Stimulated activated naive B cell treated with anti-CD40 and anti-IgM and Interleukin-4, amounts not matched to agents 10 μg/mL and 1 μg/mL and 100 μg/mL, for 72 hours (primary cell): ENCODE measurements at regions not wholly inside any gene's neighbourhood (a gene's known extent, or its start where the extent isn't known, plus 50 kb on each side); places are given as distances from the start of the nearest gene placed in this dataset.

ENCODE experiments used
- ATAC-seq, 2 donors: fragments of 150-1000 bp; cut with Tn5 transposase; replicated peaks; 2 replicates each; pipeline ENCODE4 v1.10.0; 2021; ENCODE audit warnings: moderate library complexity in 1 of 2
- DNase-seq: peaks from one replicate; pipeline ENCODE4 v3.0.0; 2021
- H3K27ac Mint-ChIP-seq: one replicate; pipeline ENCODE4 v1.8.0; 2022; ENCODE audit warnings: mild to moderate bottlenecking, mixed read lengths
- H3K27me3 Mint-ChIP-seq, 2 donors: one replicate each; pipeline ENCODE4 v1.8.0; 2022; ENCODE audit warnings: mixed read lengths in 2 of 2
- H3K36me3 Mint-ChIP-seq, 2 donors: one replicate each; pipeline ENCODE4 v1.8.0; 2022; ENCODE audit warnings: mixed read lengths in 2 of 2, mild to moderate bottlenecking in 1 of 2
- H3K4me1 Mint-ChIP-seq, 2 donors: one replicate each; pipeline ENCODE4 v1.8.0; 2022; ENCODE audit warnings: mixed read lengths in 2 of 2, mild to moderate bottlenecking in 1 of 2
- H3K4me3 Mint-ChIP-seq, 2 donors: one replicate each; pipeline ENCODE4 v1.8.0; 2022; ENCODE audit warnings: mild to moderate bottlenecking in 2 of 2, mixed read lengths in 2 of 2, moderate library complexity in 1 of 2
- H3K9me3 Mint-ChIP-seq, 2 donors: one replicate each; pipeline ENCODE4 v1.8.0; 2022; ENCODE audit warnings: mixed read lengths in 2 of 2, mild to moderate bottlenecking in 1 of 2

DNA sequence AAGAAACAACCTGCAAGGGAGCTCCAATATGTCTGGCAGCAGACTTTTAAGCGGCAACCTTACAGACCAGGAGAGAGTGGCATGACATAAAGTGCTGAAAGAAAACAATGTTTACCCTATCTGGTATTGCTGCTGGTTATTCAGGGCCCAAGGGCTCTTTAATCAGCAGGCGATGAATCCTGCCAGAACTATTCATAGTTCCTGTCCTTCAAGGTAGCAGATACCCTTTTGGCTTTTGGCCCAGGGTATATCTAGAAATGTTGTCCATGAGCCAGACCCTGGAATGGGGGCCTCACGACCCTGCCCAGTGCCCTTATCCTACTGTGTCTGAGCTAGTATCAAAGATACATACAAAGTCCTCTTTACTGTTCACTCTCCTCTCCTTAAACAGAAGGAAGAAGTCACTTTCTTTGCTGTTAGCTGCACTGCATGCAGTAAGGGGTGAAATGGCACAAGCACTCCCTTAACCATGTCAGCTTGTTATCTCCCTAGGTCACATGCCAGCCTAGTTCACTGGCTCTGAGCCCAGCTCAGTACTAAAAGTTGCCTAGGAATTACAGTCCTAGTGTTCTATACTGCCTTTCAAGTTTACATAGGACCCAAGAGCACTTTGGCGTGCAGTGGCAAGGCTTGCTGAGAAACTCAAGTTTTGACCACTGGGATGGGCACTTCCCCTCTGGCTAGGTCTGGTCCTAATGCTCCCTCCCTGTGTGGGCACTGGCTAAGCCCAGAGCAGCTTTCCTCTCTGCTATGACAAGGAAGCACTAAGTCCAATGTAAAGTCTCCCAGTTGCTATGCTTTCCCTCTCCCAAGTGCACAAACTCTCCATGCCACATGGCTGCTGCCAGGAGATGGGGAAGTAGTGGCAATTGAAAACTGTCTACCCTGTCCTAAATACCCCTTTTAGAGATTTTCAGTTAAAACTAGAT is 122.0 kb downstream of the HTR1B start:
- Mint-ChIP-seq H3K27ac (no peak overlapping the region), H3K27me3 (no peaks in the 10 kb centered on the region), H3K36me3 (no peaks in the 10 kb centered on the region), H3K4me1 (no peaks in the 10 kb centered on the region), H3K4me3 (no peak overlapping the region), H3K9me3 (peaks cover 2 to 3% of the 10 kb centered on the region in 2 donors)
- ATAC-seq, result peak in 1 of 2 donors; percentile 16
- DNase-seq, result no peak

DNA sequence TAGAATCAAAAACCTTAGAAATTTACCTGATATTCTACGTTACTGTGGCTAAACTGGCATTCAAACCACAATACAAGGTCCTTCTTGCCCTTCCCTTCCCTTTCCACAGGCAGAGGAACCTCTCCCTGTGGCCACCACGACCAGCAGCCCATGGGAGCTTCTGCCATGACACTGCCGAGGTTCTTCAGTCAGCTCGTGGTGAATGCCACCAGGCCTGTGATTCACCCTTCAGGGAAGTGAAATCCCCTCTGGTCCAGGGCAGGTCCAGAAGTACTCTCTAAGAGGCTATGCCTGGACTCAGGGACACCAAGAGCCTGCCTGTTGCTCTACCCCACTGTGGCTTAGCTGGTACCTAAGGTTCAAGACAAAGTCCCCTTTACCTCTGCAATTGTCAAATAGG is 123.0 kb downstream of the HTR1B start:
- Mint-ChIP-seq H3K27me3 (no peaks in the 10 kb centered on the region), H3K36me3 (no peaks in the 10 kb centered on the region), H3K4me1 (no peaks in the 10 kb centered on the region), H3K9me3 (peaks cover 2 to 3% of the 10 kb centered on the region in 2 donors), H3K27ac (no peak overlapping the region), H3K4me3 (no peak overlapping the region)
- DNase-seq (no peak), ATAC-seq (no peak)

DNA sequence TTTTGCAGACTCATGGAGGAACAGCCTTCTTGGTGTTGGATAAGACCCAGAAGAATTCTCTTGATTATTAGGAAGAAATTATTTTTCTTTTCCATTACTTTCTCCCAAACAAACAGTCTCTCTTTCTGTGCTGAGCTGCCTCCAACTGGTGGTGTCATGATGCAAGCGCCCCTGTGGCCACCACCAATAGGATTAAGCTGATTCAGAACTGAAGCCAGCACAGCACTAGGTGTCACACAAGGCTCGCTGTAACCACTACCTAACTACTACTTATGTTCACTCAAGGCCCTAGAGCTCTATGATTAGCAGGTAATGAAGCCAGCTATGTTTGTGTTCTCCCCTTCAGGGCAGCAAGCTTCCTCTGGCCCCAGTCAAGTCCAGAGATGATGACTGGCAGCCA is 123.4 kb downstream of the HTR1B start:
- Mint-ChIP-seq H3K27ac (no peak overlapping the region), H3K9me3 (peaks cover 2 to 3% of the 10 kb centered on the region in 2 donors), H3K4me1 (no peaks in the 10 kb centered on the region), H3K27me3 (no peaks in the 10 kb centered on the region), H3K4me3 (no peak overlapping the region), H3K36me3 (no peaks in the 10 kb centered on the region)
- DNase-seq (no peak), ATAC-seq (no peak)

DNA sequence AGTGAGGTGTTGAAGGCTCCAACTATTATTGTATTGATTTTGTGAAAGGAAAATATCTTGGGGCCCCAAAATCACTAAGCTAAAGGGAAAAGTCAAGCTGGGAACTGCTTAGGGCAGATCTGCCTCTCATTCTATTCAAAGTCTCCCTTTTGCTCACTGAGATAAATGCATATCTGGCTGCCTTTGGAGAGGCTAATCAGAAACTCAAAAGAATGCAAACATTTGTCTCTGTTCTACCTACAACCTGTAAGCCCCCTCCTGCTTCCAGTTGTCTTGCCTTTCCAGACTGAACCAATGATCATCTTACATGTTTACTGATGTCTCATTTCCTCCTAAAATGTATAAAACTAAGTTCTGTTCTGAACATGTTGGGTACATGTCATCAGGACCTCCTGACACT is 125.9 kb downstream of the HTR1B start:
- no peak overlapping the region for H3K27ac Mint-ChIP-seq
- peaks cover 2 to 7% of the 10 kb centered on the region in 2 donors for H3K9me3 Mint-ChIP-seq
- no peaks in the 10 kb centered on the region for H3K36me3 Mint-ChIP-seq
- ATAC-seq, result no peak
- no peak overlapping the region for H3K4me3 Mint-ChIP-seq
- H3K4me1 Mint-ChIP-seq, result no peaks in the 10 kb centered on the region
- DNase-seq, result no peak
- H3K27me3 Mint-ChIP-seq, result no peaks in the 10 kb centered on the region

DNA sequence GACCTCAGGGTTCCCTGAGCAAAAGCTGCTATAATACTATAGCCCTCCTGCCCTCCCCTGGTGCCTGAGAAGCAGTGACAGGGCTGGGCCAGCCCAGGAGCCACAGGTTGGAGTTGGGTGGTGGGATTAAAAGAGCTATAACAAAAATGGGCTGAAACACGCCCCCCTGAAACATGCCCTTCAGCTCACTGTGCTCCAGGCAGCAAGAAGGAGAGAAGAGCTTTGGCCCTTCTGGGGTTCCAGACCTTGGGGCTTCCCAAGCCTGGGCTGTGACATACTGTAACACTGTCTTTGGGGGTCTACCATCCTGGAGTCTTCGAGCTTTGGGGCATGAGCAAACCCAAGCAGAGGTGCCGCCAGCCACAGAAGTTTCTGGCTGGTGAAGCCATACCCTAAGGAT is 129.2 kb downstream of the HTR1B start:
- H3K4me1 Mint-ChIP-seq, result no peaks in the 10 kb centered on the region
- no peaks in the 10 kb centered on the region for H3K36me3 Mint-ChIP-seq
- H3K4me3 Mint-ChIP-seq, result no peak overlapping the region
- no peak for ATAC-seq
- DNase-seq, result no peak
- peaks cover 0 to 7% of the 10 kb centered on the region in 2 donors for H3K9me3 Mint-ChIP-seq
- no peaks in the 10 kb centered on the region for H3K27me3 Mint-ChIP-seq
- no peak overlapping the region for H3K27ac Mint-ChIP-seq

DNA sequence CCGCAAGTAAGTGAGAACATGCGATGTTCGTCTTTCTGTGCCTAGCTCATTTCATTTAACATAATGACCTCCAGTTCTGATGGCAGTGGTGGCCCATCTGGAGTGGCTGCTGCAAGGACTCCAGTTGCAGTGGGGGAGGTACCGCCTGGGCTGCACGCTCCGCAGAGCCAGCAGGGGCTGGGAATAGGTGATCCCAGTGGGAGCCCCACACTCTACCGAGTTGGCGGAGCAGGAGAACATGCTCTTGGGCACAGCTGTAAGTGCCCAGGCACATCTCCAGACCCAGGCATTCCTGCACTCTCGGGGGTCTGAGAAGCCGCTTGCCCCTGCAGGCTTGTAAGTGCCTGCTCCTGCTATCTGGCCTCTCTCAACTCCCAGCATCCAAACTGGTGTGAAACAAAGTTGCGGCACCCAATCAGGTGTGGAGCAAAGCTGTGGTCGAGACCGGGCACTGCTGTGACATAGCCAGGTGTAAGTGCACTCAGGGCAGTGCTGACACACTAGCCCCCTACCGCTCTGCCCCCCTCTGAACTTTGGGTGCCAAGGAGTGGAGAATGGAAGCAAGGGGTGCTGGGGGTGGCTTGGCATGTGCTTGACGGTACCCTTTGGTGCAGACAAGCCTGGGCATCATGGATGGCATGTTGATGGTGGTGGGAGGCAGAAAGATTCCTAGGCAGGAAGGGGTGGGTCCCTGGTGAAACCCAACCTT is 130.2 kb downstream of the HTR1B start:
- Mint-ChIP-seq H3K9me3 (peaks cover 0 to 5% of the 10 kb centered on the region in 2 donors), H3K4me1 (no peaks in the 10 kb centered on the region), H3K4me3 (no peak overlapping the region), H3K27ac (no peak overlapping the region), H3K36me3 (no peaks in the 10 kb centered on the region), H3K27me3 (no peaks in the 10 kb centered on the region)
- ATAC-seq (peak in 1 of 2 donors; percentile 12), DNase-seq (no peak)

DNA sequence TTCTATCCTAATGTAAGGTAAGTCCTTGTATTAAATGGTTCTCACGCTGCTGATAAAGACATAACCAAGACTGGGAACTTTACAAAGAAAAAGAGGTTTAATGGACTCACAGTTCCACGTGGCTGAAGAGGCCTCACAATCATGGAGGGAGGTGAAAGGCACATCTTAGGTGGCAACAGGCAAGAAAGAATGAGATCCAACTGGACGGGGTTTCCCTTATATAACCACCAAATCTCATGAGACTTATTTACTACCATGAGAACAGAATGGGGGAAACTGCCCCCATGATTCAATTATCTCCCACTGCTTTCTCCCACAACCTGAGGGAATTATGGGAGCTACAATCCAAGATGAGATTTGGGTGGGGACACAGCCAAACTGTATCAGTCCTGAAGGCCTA is 136.6 kb downstream of the HTR1B start:
- Mint-ChIP-seq H3K27ac (no peak overlapping the region), H3K36me3 (no peaks in the 10 kb centered on the region), H3K4me3 (no peak overlapping the region), H3K27me3 (no peaks in the 10 kb centered on the region), H3K4me1 (no peaks in the 10 kb centered on the region), H3K9me3 (peaks cover 3 to 4% of the 10 kb centered on the region in 2 donors)
- DNase-seq, result no peak
- ATAC-seq, result no peak

DNA sequence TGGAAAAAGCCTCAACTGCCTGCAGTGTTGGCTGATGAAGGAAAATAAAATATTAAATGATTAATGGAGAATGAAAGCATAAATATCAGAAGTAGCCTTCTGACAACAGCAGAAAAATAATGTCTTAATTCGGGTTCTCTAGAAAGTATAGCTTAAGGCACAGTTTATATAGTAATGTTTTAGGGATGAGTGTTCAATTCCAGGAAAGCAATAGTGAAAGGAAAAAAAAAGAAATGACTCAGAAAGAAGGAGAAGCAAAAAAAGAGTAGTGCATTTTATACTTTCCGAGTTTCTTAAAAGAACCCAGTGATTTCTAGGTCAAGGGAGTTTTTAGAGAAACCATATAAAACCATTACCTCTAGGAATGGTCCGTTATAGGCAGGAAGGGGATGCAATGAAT is 137.3 kb downstream of the HTR1B start:
- no peak overlapping the region for H3K4me3 Mint-ChIP-seq
- ATAC-seq (no peak), DNase-seq (no peak)
- H3K27ac Mint-ChIP-seq, result no peak overlapping the region
- H3K4me1 Mint-ChIP-seq, result no peaks in the 10 kb centered on the region
- no peaks in the 10 kb centered on the region for H3K27me3 Mint-ChIP-seq
- H3K9me3 Mint-ChIP-seq, result peaks cover 3 to 4% of the 10 kb centered on the region in 2 donors
- H3K36me3 Mint-ChIP-seq, result no peaks in the 10 kb centered on the region

DNA sequence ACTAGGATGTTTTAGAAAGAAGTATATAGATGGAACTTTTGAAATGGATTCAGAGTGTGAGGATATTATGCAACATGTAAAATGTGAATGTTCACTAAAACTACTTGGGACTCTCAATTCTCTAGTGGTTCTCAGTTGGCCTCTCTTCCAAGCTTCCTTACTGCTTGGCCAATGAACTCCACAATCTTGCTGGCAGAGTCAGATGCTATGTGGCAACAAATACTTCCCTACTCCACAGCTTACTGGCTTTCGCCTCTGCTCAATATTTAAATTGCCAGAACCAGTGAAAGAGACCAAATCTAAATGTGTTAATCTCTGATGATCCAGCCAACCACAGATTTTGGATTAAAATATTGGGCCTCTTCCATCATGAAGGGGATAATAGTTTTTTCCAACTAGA is 138.4 kb downstream of the HTR1B start:
- H3K4me3 Mint-ChIP-seq, result no peak overlapping the region
- no peaks in the 10 kb centered on the region for H3K36me3 Mint-ChIP-seq
- no peaks in the 10 kb centered on the region for H3K4me1 Mint-ChIP-seq
- no peak overlapping the region for H3K27ac Mint-ChIP-seq
- no peaks in the 10 kb centered on the region for H3K27me3 Mint-ChIP-seq
- H3K9me3 Mint-ChIP-seq, result peaks cover 3 to 4% of the 10 kb centered on the region in 2 donors
- DNase-seq, result no peak
- no peak for ATAC-seq

DNA sequence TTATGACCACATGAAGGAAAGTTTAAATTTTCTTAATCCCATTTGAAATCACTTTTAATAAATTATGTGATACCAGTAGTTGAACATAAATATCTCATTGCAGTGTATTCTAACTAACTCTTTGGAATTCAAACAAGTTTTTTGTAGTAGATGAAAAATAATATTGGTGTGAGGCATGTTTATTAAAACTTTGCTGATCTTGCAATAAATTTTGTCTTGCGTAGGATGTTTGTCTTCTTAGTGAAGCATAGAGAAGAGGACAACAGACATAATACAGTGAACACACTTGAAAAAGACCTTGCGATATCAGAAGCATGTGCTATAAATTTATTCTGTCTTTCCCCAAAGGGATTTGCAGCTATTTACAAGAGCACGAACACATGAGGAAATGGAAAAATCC is 140.7 kb downstream of the HTR1B start:
- H3K27me3 Mint-ChIP-seq, result no peaks in the 10 kb centered on the region
- DNase-seq, result no peak
- no peak for ATAC-seq
- H3K4me1 Mint-ChIP-seq, result no peaks in the 10 kb centered on the region
- H3K4me3 Mint-ChIP-seq, result no peak overlapping the region
- no peak overlapping the region for H3K27ac Mint-ChIP-seq
- no peaks in the 10 kb centered on the region for H3K36me3 Mint-ChIP-seq
- peaks cover 3 to 4% of the 10 kb centered on the region in 2 donors for H3K9me3 Mint-ChIP-seq

DNA sequence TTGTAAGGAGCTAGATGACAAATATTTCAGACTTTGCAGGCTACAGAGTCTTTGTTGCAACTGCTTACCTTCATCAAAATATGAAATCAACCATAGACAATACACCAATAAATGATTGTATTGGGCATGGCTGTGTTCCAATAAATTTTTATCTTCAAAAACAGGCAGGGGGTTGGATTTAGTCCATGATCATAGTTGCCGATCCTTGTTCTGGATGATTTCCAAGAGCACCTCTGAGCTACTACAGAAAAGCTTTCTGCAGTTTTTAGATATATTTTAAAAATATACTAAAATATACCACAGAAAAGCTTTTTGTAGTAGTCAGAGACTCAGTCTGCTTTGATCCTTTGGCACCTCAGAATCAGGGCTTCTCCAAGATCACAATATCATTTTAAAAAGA is 145.0 kb downstream of the HTR1B start:
- Mint-ChIP-seq H3K27ac (no peak overlapping the region), H3K4me1 (no peaks in the 10 kb centered on the region), H3K36me3 (no peaks in the 10 kb centered on the region), H3K27me3 (no peaks in the 10 kb centered on the region), H3K9me3 (peaks cover 0 to 1% of the 10 kb centered on the region in 2 donors), H3K4me3 (no peak overlapping the region)
- ATAC-seq, result no peak
- no peak for DNase-seq

DNA sequence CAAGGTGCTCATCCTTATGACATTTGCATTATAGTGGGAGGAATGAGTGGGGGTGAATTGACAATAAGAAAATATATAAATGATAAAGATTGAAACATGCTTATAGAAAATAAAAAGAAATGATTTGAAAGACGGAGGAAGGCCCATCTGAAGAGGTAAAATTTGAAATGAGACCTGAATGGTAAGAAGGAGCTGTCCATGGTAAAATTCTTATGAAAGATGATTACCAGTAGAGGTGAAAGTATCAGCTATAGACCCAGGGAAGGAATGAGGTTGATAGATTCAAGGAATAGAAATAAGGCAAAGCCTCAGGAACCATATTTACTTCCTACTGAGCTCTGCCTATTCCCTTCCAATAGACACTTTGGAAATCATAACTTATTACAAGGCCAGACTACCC is 149.7 kb downstream of the HTR1B start:
- Mint-ChIP-seq H3K27ac (no peak overlapping the region), H3K27me3 (no peaks in the 10 kb centered on the region), H3K4me3 (no peak overlapping the region), H3K36me3 (no peaks in the 10 kb centered on the region), H3K9me3 (peaks cover 0 to 2% of the 10 kb centered on the region in 2 donors), H3K4me1 (no peaks in the 10 kb centered on the region)
- ATAC-seq (no peak), DNase-seq (no peak)

DNA sequence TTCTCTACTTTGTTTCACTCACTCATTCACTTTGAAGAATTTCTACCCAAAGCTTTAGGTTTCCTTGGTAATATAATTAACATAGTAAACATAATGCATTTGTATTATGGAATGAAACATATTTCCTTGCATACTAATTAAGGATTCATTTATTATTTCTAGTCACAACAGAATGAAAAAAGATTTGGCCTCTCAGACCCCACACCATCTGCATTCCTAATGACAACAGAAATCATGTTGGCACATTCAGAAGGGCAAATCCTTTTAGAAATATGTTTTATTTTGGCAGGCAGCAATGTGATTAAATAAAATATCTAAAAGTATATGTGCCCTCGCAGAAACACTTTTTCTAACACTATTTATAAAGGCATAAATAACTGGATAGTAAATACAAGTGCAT is 163.4 kb downstream of the HTR1B start:
- ATAC-seq, result no peak
- H3K27me3 Mint-ChIP-seq, result no peaks in the 10 kb centered on the region

DNA sequence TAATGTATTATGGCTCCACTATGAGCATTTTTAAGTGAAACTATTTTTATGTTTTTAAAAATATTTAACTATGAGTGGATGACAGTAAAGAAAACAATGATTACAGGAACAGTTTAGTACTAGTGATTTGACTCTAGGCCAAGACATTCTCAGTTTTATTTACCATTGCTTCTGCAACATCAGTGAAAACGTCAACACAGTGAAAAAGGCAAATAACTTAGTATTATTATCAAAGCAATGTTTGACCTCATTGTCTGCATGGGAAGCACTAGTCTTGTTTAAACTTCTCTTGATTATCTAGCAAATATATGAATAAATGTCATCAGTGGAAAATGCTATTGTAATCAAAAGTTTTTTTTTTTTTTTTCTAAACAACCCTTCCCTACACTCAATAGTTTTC is 165.0 kb downstream of the HTR1B start:
- no peak for DNase-seq
- H3K4me1 Mint-ChIP-seq, result no peaks in the 10 kb centered on the region
- H3K27ac Mint-ChIP-seq, result no peak overlapping the region
- H3K27me3 Mint-ChIP-seq, result no peaks in the 10 kb centered on the region
- H3K9me3 Mint-ChIP-seq, result peaks cover 0 to 3% of the 10 kb centered on the region in 2 donors
- H3K4me3 Mint-ChIP-seq, result no peak overlapping the region
- ATAC-seq, result no peak
- no peaks in the 10 kb centered on the region for H3K36me3 Mint-ChIP-seq

More for the DNA sequence above, 163.4 kb downstream of the HTR1B start:
- Mint-ChIP-seq H3K4me1 (no peaks in the 10 kb centered on the region), H3K4me3 (no peak overlapping the region), H3K36me3 (no peaks in the 10 kb centered on the region), H3K9me3 (peaks cover 5% of the 10 kb centered on the region in 2 donors), H3K27ac (no peak overlapping the region)
- DNase-seq, result no peak
